ENCODE measurements at regions not wholly inside any gene's neighbourhood (a gene's known extent, or its start where the extent isn't known, plus 50 kb on each side); places are given as distances from the start of the nearest gene placed in this dataset.

DNA sequence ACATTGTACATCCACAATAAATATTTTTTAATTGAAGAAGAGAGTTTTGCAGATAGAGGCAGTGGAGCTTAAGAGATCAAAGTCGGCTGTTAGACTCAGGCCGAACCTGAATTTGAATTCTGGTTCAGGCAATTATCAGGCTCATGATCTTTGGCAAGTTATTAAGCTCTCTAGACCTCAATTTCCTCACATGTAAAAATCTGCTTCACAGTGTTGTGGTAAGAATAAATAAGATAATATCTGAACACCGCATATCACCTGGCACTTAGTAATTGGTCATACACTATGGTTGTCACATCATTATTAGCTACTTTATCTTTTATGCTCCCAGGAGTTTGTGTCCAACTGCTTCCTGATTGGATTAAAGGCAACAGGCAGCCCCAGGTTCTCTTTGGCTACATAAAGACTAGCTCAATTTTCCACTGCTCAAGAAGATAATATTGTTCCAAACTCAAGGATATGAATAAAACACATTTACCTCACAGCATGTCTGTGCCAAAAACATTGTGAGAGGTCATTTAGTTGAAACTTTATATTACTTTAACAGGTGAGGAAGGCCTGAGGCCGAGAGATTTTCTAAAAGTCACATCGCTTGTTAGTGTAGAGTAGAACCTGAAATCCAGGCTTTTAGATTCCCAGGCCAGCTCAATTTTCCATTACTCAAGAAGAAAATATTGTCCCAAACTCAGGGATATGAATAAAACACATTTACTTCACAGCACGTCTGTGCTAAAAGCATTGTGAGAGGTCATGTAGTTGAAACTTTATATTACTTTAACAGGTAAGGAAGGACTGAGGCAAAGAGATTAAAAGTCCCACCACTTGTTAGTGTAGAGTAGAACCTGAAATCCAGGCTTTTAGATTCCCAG is 289.2 kb upstream of the PTGER4 start:
- no peak for DNase-seq (ENCODE audit: extremely low read depth, low read depth)

GRCh38 chr5:40389591-40389990 is 290.1 kb upstream of the PTGER4 start:
- no peak for DNase-seq (ENCODE audit: extremely low read depth, low read depth)

- DNase-seq (ENCODE audit: extremely low read depth, low read depth): no peak
These were observed 293.4 kb upstream of the PTGER4 start for GRCh38 chr5:40386289-40386688.

DNA sequence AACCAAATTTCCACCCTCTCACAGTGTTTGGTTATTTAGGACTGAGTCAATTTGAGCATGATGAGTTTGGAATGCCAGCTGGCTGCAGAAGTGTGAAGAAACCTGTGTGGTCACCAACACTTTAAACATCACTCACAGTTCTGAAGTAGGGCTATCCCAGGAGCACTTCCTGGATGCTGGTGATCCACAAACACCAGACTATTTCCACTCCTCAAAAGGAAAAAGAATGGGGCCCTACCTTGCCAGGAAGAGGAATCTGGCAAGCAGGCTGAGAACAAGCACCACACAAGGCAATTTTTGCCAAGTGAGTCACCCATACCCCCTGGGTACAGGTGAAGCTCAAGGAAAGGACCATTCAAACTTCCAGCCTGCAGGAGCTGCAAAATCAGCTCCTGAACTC is 294.2 kb upstream of the PTGER4 start:
- no peak for DNase-seq (ENCODE audit: extremely low read depth, low read depth)

DNA sequence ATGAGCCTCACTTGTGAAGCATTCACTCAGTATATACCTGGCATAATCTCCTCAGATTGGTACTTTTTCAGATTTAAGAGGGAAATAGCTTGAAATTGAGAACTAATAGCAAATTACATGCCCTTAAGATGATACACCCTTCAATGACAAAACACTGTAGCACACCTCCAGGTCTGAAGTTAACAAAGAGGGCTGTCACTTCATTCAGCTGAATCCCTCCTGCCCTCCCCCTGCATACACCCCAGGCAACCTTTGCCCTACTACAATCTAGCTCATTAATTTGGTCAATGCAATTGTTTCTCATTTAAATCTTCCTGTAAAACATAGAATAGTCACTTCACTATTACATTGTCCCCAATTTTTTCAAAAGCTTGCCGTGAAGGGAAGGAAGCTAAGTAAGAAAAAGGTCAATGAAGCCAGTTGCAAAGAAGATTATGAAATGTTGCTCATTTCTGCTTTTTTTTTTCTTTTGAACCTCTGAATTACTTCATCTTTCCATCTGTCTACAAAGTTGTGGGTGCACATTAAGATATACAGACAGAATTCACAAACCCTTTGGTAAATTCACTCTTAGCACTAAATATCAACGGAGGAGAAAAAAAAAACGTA is 294.8 kb upstream of the PTGER4 start:
- DNase-seq (ENCODE audit: extremely low read depth, low read depth): no peak

DNA sequence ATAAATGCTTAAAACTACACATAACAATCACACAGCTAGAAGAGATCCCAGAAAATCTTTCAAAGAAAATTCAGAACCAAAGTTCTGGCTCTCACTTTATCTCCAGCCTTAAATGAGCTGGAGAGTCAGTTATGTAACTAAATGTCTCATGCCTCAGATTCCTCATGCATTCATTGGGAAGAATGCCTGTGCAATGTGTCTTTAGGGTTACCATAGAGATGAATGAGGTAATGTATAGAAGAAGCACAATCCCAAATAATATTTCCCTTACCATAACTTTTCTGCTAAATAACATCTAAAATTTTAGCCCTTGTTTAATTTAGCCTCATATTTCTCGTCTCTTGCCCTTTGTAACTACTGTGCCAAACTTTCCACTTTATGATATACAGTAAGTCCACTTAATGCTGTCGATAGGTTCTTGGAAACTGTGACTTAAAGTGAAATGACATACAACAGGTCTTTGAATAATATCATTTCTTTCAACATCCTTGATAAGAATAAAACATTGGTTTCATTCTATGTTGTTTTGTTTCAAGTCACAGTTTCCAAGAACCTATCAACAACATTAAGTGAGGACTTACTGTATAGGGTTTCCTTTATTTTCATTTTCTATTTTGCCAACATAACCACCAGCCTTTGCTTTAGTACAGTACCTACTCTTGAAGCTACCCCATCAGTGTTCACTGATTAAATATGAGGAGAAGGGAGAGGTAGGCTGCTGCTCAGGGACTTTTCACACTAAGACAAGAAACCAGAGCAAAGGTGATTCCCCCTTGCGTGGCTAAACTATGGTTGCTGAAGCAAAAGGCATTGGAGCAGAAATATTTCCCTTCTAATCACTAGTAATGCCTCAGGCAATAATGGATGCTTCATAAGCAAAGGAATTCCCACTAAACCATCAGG is 295.7 kb upstream of the PTGER4 start:
- peak; percentile 46 for DNase-seq (ENCODE audit: extremely low read depth, low read depth)

DNA sequence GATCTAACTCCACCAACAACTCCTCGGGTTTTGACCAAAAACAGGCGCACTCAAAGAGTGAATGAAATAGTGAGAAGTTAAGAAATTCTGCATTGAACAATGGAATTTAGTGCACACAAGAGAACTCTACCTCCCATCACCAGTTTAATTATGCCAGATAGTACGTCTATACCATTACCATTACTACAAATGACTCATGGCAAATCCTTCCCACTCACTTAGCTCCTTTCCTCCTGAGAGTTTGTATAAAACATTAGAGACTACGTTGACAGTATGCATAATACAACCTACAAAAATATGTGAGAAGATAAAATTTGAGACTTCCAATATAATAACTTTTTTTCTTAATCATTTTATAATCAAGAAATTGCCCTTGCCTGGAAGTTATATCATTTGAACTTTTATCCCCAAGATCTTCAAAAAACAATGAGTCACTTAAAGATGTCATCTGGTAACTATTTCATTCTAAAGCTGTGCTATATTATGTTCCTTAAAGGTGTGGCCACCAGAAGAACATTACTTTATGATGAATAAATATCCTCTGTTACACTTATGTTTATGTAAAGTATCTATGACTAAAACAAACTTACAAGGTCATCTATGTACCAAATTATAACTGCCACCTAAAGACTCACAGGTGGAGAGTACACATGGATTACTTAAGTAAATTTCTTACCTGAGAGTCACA is 297.9 kb upstream of the PTGER4 start:
- DNase-seq (ENCODE audit: extremely low read depth, low read depth): peak; percentile 64

- DNase-seq (ENCODE audit: extremely low read depth, low read depth): no peak
These were observed 298.7 kb upstream of the PTGER4 start for GRCh38 chr5:40381016-40381415.

- no peak for DNase-seq (ENCODE audit: extremely low read depth, low read depth)
These were observed 301.1 kb upstream of the PTGER4 start for GRCh38 chr5:40378396-40379177.

DNA sequence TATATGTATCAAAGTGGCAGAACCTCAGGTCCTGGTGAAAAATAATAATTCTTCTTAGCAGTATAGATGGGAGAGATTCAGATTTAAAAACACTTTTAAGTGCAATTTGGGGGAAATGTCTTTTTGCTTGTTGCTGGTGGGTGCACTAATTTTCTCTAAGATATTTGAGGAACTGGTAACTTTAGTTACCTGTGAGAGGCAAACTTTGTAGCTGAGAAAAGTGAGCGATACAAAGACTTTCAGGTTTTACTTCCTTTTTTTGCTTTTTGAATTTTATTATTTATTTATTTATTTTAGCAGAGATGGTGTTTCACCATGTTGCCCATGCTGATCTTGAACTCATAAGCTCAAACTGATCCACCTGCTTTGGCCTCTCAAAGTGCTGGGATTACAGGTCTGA is 303.1 kb upstream of the PTGER4 start:
- DNase-seq (ENCODE audit: extremely low read depth, low read depth): no peak

- DNase-seq (ENCODE audit: extremely low read depth, low read depth): no peak
These were observed 304.9 kb upstream of the PTGER4 start for GRCh38 chr5:40374853-40375252.

DNA sequence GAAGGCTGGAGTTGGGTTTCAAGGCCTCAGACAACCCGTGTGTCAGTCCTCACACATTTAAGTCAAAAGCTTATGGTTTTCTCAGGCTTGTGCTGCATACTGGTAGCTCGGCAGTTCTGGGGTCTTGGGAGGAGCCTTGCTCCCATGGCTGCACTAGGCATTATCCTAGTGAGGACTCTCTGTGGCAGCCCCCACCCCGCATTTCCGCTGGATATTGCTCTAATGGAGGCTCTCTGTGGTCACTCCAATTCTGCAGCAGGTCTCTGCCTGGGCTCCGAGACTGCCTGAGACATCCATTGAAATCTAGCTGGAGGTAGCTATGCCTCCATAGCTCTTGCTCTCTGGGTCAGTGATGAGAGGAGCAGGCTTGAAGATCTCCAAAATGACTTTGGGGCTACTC is 311.5 kb upstream of the PTGER4 start:
- no peak for DNase-seq (ENCODE audit: extremely low read depth, low read depth)

GRCh38 chr5:40367255-40367654 is 312.5 kb upstream of the PTGER4 start:
- no peak for DNase-seq (ENCODE audit: extremely low read depth, low read depth)

- DNase-seq (ENCODE audit: extremely low read depth, low read depth): no peak
These were observed 314.1 kb upstream of the PTGER4 start for GRCh38 chr5:40365342-40366330.

DNA sequence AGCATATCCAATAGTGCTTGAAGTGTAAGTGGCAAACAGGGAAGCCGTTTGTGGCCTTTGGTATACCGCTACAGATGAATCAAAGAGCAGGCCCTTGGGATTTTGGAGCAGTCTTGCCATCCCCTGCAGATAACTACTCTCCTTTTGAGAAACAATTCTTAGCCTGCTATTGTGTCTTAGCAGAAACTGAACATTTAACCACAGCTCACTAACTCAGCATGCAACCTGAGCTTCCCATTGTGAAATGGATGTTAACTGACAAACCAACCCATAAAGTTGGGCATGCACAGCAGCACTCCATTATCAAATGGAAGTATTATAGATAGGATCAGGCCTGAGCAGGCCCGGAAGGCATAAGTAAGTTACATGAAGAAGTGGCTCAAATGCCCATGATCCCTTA is 315.3 kb upstream of the PTGER4 start:
- DNase-seq (ENCODE audit: extremely low read depth, low read depth): no peak

GRCh38 chr5:40361378-40361777 is 318.3 kb upstream of the PTGER4 start:
- DNase-seq (ENCODE audit: extremely low read depth, low read depth): no peak

DNA sequence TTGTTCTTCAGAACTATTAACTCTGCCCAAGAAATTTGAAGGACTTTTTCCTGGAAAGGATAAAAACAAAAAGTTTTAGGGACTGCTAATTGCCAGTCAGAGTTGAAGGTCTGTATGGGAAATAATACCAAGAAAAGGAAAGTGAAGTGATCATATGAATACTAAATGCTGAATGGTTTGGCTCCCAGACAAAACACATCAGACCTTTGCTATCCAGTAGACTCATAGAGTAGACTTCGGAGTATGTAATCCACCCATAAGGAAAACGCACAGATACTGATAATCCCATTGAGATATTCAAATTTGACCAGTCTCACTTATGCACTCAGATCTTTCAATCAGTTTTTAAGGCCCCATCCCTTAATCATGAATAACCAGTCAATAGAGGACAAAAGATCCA is 319.0 kb upstream of the PTGER4 start:
- DNase-seq (ENCODE audit: extremely low read depth, low read depth): no peak

DNA sequence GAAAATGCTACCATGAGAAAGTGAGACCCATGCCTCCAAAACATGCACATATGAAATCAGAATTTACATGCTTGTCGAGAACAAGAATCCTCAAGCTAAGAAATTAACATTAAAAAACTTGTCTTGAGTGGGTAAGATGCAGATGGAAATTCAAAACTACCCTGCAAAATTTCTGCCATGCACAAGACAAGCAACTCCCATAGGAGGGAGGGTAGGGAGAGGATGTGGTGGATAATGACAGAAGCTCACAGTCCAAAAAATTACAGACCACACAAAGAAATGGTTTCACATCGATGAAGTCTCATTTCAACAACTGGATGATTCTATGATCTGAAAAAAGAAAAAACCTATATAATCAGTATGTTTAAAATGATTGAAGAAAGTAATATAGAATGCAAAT is 319.9 kb upstream of the PTGER4 start:
- no peak for DNase-seq (ENCODE audit: extremely low read depth, low read depth)

GRCh38 chr5:40359093-40359492 is 320.6 kb upstream of the PTGER4 start:
- DNase-seq (ENCODE audit: extremely low read depth, low read depth): no peak

Measured in NCI-H460 (cell line).